ENCODE measurements at regions not wholly inside any gene's neighbourhood (a gene's known extent, or its start where the extent isn't known, plus 50 kb on each side); places are given as distances from the start of the nearest gene placed in this dataset.
A peak's percentile ranks its signal among the peaks of the same experiment; 100 is the strongest.
"Not testable (repeated sequence)": the region's sequence is repeated elsewhere in the genome, so short reads cannot be mapped to it uniquely, and the experiment has no call there.

GRCh38 chr14:43522901-43523300, 984.2 kb downstream of the FSCB start:
- Histone ChIP-seq H3K4me1 (ENCODE audit: control insufficient read depth, insufficient read depth, low read depth, low read length) (no peaks in the 10 kb centered on the region), H3K18ac (ENCODE audit: low read depth in 1 of 2, low read length in 2 of 2) (no peak overlapping the region), H2BK5ac (ENCODE audit: low read depth, low read length, poor library complexity, severe bottlenecking) (no peak overlapping the region), H2BK15ac (ENCODE audit: low read depth, poor library complexity, severe bottlenecking) (no peak overlapping the region), H4K8ac (ENCODE audit: low read length) (no peak overlapping the region), H3K9ac (ENCODE audit: low read length) (no peak overlapping the region), H3K27me3 (ENCODE audit: control insufficient read depth in 1 of 2, insufficient read depth in 1 of 2, low read length in 2 of 2) (no peaks in the 10 kb centered on the region), H2AFZ (ENCODE audit: low read depth, low read length) (no peak overlapping the region), H2BK120ac (ENCODE audit: low read depth, low read length) (no peak overlapping the region), H3K23ac (ENCODE audit: low read length in 2 of 2) (no peak overlapping the region), H3K9me3 (ENCODE audit: control insufficient read depth, low read length) (peaks cover 8% of the 10 kb centered on the region), H2BK12ac (ENCODE audit: low read length in 2 of 2) (no peak overlapping the region), H3K4me2 (ENCODE audit: low read length, poor library complexity, severe bottlenecking) (no peak overlapping the region), H4K91ac (ENCODE audit: low read length) (no peak overlapping the region), H3K36me3 (ENCODE audit: control insufficient read depth in 1 of 2, insufficient read depth in 2 of 2, low read depth in 1 of 2, low read length in 2 of 2) (no peaks in the 10 kb centered on the region), H3K79me1 (replicated peaks; ENCODE audit: low read length, poor library complexity, severe bottlenecking) (no peaks in the 10 kb centered on the region), H2AK5ac (ENCODE audit: low read length, severe bottlenecking) (no peak overlapping the region), H3K4ac (ENCODE audit: low read depth in 1 of 2, low read length in 2 of 2) (no peak overlapping the region), H3K14ac (ENCODE audit: low read length in 2 of 2) (no peak overlapping the region), H3K4me3 (ENCODE audit: insufficient read depth in 1 of 2, low read depth in 1 of 2, low read length in 2 of 2) (no peak overlapping the region), H3K27ac (ENCODE audit: low read length, poor library complexity, severe bottlenecking) (no peak overlapping the region)
- 97% methylated on average over 3 of the region's 4 CpGs for WGBS
- no peak for DNase-seq

- Histone ChIP-seq H2BK120ac (ENCODE audit: low read depth, low read length) (no peak overlapping the region), H3K14ac (ENCODE audit: low read length in 2 of 2) (no peak overlapping the region), H2AFZ (ENCODE audit: low read depth, low read length) (no peak overlapping the region)
These were observed 984.9 kb downstream of the FSCB start for GRCh38 chr14:43522191-43522590.

DNA sequence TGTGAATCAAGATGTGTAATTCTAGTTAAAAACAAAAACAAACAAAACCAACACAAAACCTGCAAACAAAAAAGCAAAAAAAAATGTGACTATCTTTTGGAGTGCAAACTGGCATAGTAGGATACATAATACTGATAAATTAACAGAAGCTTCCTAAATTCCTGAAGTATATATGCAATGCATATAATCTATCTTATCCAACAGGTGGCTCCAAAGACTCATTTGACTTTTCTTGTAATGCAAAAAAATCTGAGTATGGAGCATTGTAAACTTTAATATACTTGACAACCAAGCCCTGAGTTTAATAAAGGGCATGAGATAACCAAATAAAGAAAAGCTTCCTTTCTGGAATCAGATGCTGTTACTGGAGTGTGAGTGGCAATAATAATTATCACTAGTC, 1003.6 kb downstream of the FSCB start:
- Histone ChIP-seq H3K4ac (ENCODE audit: low read depth in 1 of 2, low read length in 2 of 2) (no peak overlapping the region), H4K91ac (ENCODE audit: low read length) (no peak overlapping the region), H3K27ac (ENCODE audit: low read length, poor library complexity, severe bottlenecking) (no peak overlapping the region), H3K4me1 (ENCODE audit: control insufficient read depth, insufficient read depth, low read depth, low read length) (no peaks in the 10 kb centered on the region), H3K4me3 (ENCODE audit: insufficient read depth in 1 of 2, low read depth in 1 of 2, low read length in 2 of 2) (no peak overlapping the region), H3K9ac (ENCODE audit: low read length) (no peak overlapping the region), H3K9me3 (ENCODE audit: control insufficient read depth, low read length) (no peaks in the 10 kb centered on the region), H2BK5ac (ENCODE audit: low read depth, low read length, poor library complexity, severe bottlenecking) (no peak overlapping the region), H2AFZ (ENCODE audit: low read depth, low read length) (no peak overlapping the region), H3K79me1 (replicated peaks; ENCODE audit: low read length, poor library complexity, severe bottlenecking) (no peaks in the 10 kb centered on the region), H3K14ac (ENCODE audit: low read length in 2 of 2) (no peak overlapping the region), H3K27me3 (ENCODE audit: control insufficient read depth in 1 of 2, insufficient read depth in 1 of 2, low read length in 2 of 2) (no peaks in the 10 kb centered on the region), H3K18ac (ENCODE audit: low read depth in 1 of 2, low read length in 2 of 2) (no peak overlapping the region), H2AK5ac (ENCODE audit: low read length, severe bottlenecking) (no peak overlapping the region), H2BK12ac (ENCODE audit: low read length in 2 of 2) (no peak overlapping the region), H2BK120ac (ENCODE audit: low read depth, low read length) (no peak overlapping the region), H3K36me3 (ENCODE audit: control insufficient read depth in 1 of 2, insufficient read depth in 2 of 2, low read depth in 1 of 2, low read length in 2 of 2) (no peaks in the 10 kb centered on the region), H2BK15ac (ENCODE audit: low read depth, poor library complexity, severe bottlenecking) (no peak overlapping the region), H3K4me2 (ENCODE audit: low read length, poor library complexity, severe bottlenecking) (no peak overlapping the region), H4K8ac (ENCODE audit: low read length) (no peak overlapping the region), H3K23ac (ENCODE audit: low read length in 2 of 2) (no peak overlapping the region)
- DNase-seq, result peak; percentile 7

More at GRCh38 chr14:43522191-43522590, 984.9 kb downstream of the FSCB start:
- no peak overlapping the region for H4K91ac ChIP-seq (ENCODE audit: low read length)
- H3K4ac ChIP-seq (ENCODE audit: low read depth in 1 of 2, low read length in 2 of 2), result no peak overlapping the region
- peaks cover 8% of the 10 kb centered on the region for H3K9me3 ChIP-seq (ENCODE audit: control insufficient read depth, low read length)
- no peak overlapping the region for H3K4me3 ChIP-seq (ENCODE audit: insufficient read depth in 1 of 2, low read depth in 1 of 2, low read length in 2 of 2)
- H3K79me1 ChIP-seq (replicated peaks; ENCODE audit: low read length, poor library complexity, severe bottlenecking), result no peaks in the 10 kb centered on the region
- no peak overlapping the region for H2AK5ac ChIP-seq (ENCODE audit: low read length, severe bottlenecking)
- H3K4me2 ChIP-seq (ENCODE audit: low read length, poor library complexity, severe bottlenecking), result no peak overlapping the region
- H3K4me1 ChIP-seq (ENCODE audit: control insufficient read depth, insufficient read depth, low read depth, low read length), result no peaks in the 10 kb centered on the region
- no peak overlapping the region for H3K9ac ChIP-seq (ENCODE audit: low read length)
- no peak overlapping the region for H2BK15ac ChIP-seq (ENCODE audit: low read depth, poor library complexity, severe bottlenecking)
- H3K18ac ChIP-seq (ENCODE audit: low read depth in 1 of 2, low read length in 2 of 2), result no peak overlapping the region
- no peak overlapping the region for H3K23ac ChIP-seq (ENCODE audit: low read length in 2 of 2)
- H4K8ac ChIP-seq (ENCODE audit: low read length), result no peak overlapping the region
- H2BK5ac ChIP-seq (ENCODE audit: low read depth, low read length, poor library complexity, severe bottlenecking), result no peak overlapping the region
- 97% methylated on average over 4 of the region's 4 CpGs for WGBS
- no peak overlapping the region for H3K27ac ChIP-seq (ENCODE audit: low read length, poor library complexity, severe bottlenecking)
- H3K27me3 ChIP-seq (ENCODE audit: control insufficient read depth in 1 of 2, insufficient read depth in 1 of 2, low read length in 2 of 2), result no peaks in the 10 kb centered on the region
- no peak overlapping the region for H2BK12ac ChIP-seq (ENCODE audit: low read length in 2 of 2)
- DNase-seq, result no peak
- H3K36me3 ChIP-seq (ENCODE audit: control insufficient read depth in 1 of 2, insufficient read depth in 2 of 2, low read depth in 1 of 2, low read length in 2 of 2), result no peaks in the 10 kb centered on the region

DNA sequence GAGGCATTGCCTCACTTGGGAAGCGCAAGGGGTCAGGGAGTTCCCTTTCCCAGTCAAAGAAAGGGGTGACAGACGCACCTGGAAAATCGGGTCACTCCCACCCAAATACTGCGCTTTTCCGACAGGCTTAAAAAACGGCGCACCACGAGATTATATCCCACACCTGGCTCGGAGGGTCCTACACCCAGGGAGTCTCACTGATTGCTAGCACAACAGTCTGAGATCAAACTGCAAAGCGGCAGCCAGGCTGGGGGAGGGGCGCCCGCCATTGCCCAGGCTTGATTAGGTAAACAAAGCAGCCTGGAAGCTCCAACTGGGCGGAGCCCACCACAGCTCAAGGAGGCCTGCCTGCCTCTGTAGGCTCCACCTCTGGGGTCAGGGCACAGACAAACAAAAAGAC, 1014.7 kb downstream of the FSCB start:
- H2BK120ac ChIP-seq (ENCODE audit: low read depth, low read length); DNase-seq; H4K91ac ChIP-seq (ENCODE audit: low read length): not testable (repeated sequence)

More for the DNA sequence above, 1014.7 kb downstream of the FSCB start:
- H3K27ac ChIP-seq (ENCODE audit: low read length, poor library complexity, severe bottlenecking); H2AK5ac ChIP-seq (ENCODE audit: low read length, severe bottlenecking); H2AFZ ChIP-seq (ENCODE audit: low read depth, low read length); H3K4me1 ChIP-seq (ENCODE audit: control insufficient read depth, insufficient read depth, low read depth, low read length); H3K23ac ChIP-seq (ENCODE audit: low read length in 2 of 2); H3K27me3 ChIP-seq (ENCODE audit: control insufficient read depth in 1 of 2, insufficient read depth in 1 of 2, low read length in 2 of 2); H3K9me3 ChIP-seq (ENCODE audit: control insufficient read depth, low read length); H3K4ac ChIP-seq (ENCODE audit: low read depth in 1 of 2, low read length in 2 of 2); H2BK15ac ChIP-seq (ENCODE audit: low read depth, poor library complexity, severe bottlenecking); H3K79me1 ChIP-seq (replicated peaks; ENCODE audit: low read length, poor library complexity, severe bottlenecking); H2BK5ac ChIP-seq (ENCODE audit: low read depth, low read length, poor library complexity, severe bottlenecking); H3K9ac ChIP-seq (ENCODE audit: low read length); H3K14ac ChIP-seq (ENCODE audit: low read length in 2 of 2); H3K4me2 ChIP-seq (ENCODE audit: low read length, poor library complexity, severe bottlenecking); H3K18ac ChIP-seq (ENCODE audit: low read depth in 1 of 2, low read length in 2 of 2); H3K4me3 ChIP-seq (ENCODE audit: insufficient read depth in 1 of 2, low read depth in 1 of 2, low read length in 2 of 2); H3K36me3 ChIP-seq (ENCODE audit: control insufficient read depth in 1 of 2, insufficient read depth in 2 of 2, low read depth in 1 of 2, low read length in 2 of 2); H2BK12ac ChIP-seq (ENCODE audit: low read length in 2 of 2); H4K8ac ChIP-seq (ENCODE audit: low read length): not testable (repeated sequence)
- 89% methylated on average over 10 of the region's 13 CpGs for WGBS

Measured in mesenchymal stem cell (in vitro differentiated cells and primary cell).